Breast epithelium (tissue), 4 donors: ENCODE measurements at regions not wholly inside any gene's neighbourhood (a gene's known extent, or its start where the extent isn't known, plus 50 kb on each side); places are given as distances from the start of the nearest gene placed in this dataset.
"Not testable (repeated sequence)": the region's sequence is repeated elsewhere in the genome, so short reads cannot be mapped to it uniquely, and the experiment has no call there.

Experiments
- DNase-seq, 2 donors: peaks; one replicate each; pipeline ENCODE4 v3.0.0-alpha.2; 2019; ENCODE audit warnings: low spot score in 2 of 2
- H3K27ac ChIP-seq, 2 donors: fragments of 200-600 bp; sonication (generic) in 1 of 2; one replicate each; pipeline ENCODE4 v1.5.1; 2016 to 2019; ENCODE audit warnings: mild to moderate bottlenecking in 1 of 2
- H3K27me3 ChIP-seq, 2 donors: fragments of 200-600 bp; sonication (generic) in 1 of 2; one replicate each; pipeline versions ENCODE4 v1.5.1 to v1.6.0; 2017 to 2019; ENCODE audit warnings: control low read depth in 1 of 2, mild to moderate bottlenecking in 1 of 2
- H3K36me3 ChIP-seq: fragments of 200-600 bp; one replicate; pipeline ENCODE4 v1.5.1; 2019
- H3K4me1 ChIP-seq, 2 donors: fragments of 200-600 bp; sonication (generic); one replicate each; pipeline ENCODE4 v1.5.1; 2016 to 2019; ENCODE audit warnings: control low read depth in 1 of 2
- H3K4me3 ChIP-seq, 3 donors: fragments of 200-600 bp; sonication (generic); 1 replicate in 2 of 3; 2 replicates in 1 of 3; pipeline ENCODE4 v1.5.1; 2016 to 2019; ENCODE audit warnings: mild to moderate bottlenecking in 3 of 3, moderate library complexity in 2 of 3
- H3K9me3 ChIP-seq, 2 donors: fragments of 200-600 bp; sonication (generic) in 1 of 2; one replicate each; pipeline ENCODE4 v1.5.1; 2016 to 2019; ENCODE audit warnings: control low read depth in 1 of 2
- POLR2A ChIP-seq: fragments of 450-650 bp; IDR thresholded peaks from one replicate; pipeline ENCODE4 v1.6.1; 2016; ENCODE audit warnings: antibody characterized with exemption, mild to moderate bottlenecking, moderate library complexity
- POLR2AphosphoS5 ChIP-seq, 3 donors: sonication (generic); formaldehyde crosslinking; IDR thresholded peaks; one replicate each; pipeline ENCODE4 v1.6.1; 2017; ENCODE audit warnings: antibody characterized with exemption in 3 of 3
- intact Hi-C: fragments of 100-400 bp; cut with DNase I; formaldehyde crosslinking; loops from one replicate; pipeline ENCODE4 v1.15.1; 2023; ENCODE audit warnings: low total_unique reads
- TF ChIP-seq, protein P1 (sequence below), 3 donors: fragments of 450-650 bp; IDR thresholded peaks; one replicate each; pipeline ENCODE4 v1.5.1; 2016 to 2017; ENCODE audit warnings: antibody characterized with exemption in 3 of 3, mild to moderate bottlenecking in 3 of 3, moderate library complexity in 3 of 3

DNA sequence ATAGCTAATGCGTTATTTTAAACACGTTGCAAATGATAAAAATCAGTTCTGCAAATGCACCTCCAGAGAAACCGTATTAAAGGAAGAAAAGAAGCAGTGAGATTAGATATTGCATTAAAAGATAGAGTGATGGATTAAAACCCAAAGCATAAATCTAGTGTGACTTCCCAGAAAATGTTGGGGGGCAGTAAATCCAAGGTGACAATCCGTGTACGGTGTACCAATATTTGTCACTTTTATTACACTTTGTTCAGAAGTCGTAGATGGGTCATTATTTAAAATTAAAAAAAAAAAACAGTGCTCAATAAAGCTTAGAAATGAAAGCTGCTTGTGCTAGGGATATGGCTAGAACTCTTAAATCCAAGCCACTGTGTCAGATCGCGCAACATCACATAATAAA lies 106.4 kb downstream of the TMEM130 start:
- H3K27me3 ChIP-seq: peaks cover 0 to 17% of the 10 kb centered on the region in 2 donors
- DNase-seq: no peak
- no peak for TF ChIP-seq POLR2A
- no peak for TF ChIP-seq POLR2AphosphoS5 (IDR thresholded peaks at IDR 0.05)
- TF ChIP-seq, protein P1, sequence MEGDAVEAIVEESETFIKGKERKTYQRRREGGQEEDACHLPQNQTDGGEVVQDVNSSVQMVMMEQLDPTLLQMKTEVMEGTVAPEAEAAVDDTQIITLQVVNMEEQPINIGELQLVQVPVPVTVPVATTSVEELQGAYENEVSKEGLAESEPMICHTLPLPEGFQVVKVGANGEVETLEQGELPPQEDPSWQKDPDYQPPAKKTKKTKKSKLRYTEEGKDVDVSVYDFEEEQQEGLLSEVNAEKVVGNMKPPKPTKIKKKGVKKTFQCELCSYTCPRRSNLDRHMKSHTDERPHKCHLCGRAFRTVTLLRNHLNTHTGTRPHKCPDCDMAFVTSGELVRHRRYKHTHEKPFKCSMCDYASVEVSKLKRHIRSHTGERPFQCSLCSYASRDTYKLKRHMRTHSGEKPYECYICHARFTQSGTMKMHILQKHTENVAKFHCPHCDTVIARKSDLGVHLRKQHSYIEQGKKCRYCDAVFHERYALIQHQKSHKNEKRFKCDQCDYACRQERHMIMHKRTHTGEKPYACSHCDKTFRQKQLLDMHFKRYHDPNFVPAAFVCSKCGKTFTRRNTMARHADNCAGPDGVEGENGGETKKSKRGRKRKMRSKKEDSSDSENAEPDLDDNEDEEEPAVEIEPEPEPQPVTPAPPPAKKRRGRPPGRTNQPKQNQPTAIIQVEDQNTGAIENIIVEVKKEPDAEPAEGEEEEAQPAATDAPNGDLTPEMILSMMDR (IDR thresholded peaks at IDR 0.05): no peak
- no peaks in the 10 kb centered on the region for H3K9me3 ChIP-seq
- H3K36me3 ChIP-seq: no peaks in the 10 kb centered on the region
- no peak overlapping the region for H3K27ac ChIP-seq
- H3K4me1 ChIP-seq: no peaks in the 10 kb centered on the region
- H3K4me3 ChIP-seq: no peak overlapping the region
- intact Hi-C loops: no loop called here

DNA sequence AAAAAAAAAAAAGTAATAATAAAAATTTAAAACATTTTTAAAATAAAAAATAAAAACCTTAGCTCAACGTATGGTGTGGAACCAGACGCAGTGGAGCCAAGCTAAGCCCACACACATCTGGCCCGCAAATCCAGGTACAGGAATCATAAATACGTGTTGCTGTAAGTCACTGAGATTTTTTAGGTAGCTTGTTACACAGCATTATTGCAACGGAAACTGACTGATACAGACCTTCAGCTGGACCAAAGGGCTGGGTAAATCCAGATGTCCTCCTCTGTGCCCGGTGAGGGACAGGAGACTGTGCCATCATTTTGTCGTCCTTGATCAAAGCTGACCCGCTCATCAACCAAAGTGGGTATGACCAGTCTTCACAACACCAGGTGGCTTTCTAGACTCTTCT lies 104.9 kb downstream of the TMEM130 start:
- Histone ChIP-seq H3K9me3 (no peaks in the 10 kb centered on the region), H3K36me3 (no peaks in the 10 kb centered on the region), H3K27me3 (peaks cover 0 to 17% of the 10 kb centered on the region in 2 donors), H3K4me1 (no peaks in the 10 kb centered on the region), H3K4me3 (no peak overlapping the region), H3K27ac (no peak overlapping the region)
- intact Hi-C loops: no loop called here
- TF ChIP-seq POLR2AphosphoS5 (IDR thresholded peaks at IDR 0.05) (no peak), POLR2A (no peak)
- TF ChIP-seq, protein P1 (IDR thresholded peaks at IDR 0.05): no peak
- no peak for DNase-seq

DNA sequence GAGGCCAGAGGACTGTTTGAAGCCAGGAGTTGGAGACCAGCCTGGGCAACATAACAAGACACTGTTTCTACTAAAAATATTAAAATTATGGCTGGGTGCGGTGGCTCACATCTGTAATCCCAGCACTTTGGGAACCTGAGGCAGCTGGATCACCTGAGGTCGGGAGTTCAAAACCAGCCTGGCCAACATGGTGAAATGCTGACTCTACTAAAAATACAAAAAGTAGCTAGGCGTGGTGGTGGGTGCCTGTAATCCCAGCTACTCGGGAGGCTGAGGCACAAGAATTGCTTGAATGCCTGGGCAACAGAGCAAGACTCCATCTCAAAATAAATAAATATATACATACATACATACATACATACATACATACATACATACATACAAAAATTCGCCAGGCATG lies 99.7 kb downstream of the TMEM130 start:
- H3K27ac ChIP-seq, H3K4me1 ChIP-seq, H3K27me3 ChIP-seq, intact Hi-C loops, H3K4me3 ChIP-seq, DNase-seq, H3K9me3 ChIP-seq, H3K36me3 ChIP-seq: not testable (repeated sequence)

DNA sequence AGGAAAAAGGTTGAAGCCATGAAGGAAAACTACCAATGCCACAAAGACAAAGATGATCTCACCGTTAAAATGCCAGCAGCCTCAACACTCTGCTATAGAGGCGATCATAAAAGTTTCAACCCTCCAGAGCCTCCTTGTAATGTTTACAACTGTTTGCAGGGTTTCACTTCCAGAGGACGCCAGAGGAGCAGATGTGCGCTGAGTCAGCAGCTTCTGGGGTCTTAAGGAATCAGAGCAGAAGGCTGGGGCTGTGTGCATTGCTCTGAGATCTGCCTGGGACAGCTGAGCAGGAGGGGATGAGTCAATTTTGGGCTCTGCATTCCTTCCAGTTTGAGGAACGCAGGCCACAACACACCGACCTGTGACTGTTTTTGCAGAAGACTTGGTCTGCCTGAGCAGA lies 98.3 kb downstream of the TMEM130 start:
- TF ChIP-seq, protein P1 (IDR thresholded peaks at IDR 0.05): no peak
- TF ChIP-seq POLR2A: no peak
- TF ChIP-seq POLR2AphosphoS5 (IDR thresholded peaks at IDR 0.05): no peak
- no peak overlapping the region for H3K4me3 ChIP-seq
- no peak for DNase-seq
- no peaks in the 10 kb centered on the region for H3K27me3 ChIP-seq
- no peak overlapping the region for H3K27ac ChIP-seq
- H3K9me3 ChIP-seq: no peaks in the 10 kb centered on the region
- no peaks in the 10 kb centered on the region for H3K36me3 ChIP-seq
- no peaks in the 10 kb centered on the region for H3K4me1 ChIP-seq
- intact Hi-C loops: no loop called here

DNA sequence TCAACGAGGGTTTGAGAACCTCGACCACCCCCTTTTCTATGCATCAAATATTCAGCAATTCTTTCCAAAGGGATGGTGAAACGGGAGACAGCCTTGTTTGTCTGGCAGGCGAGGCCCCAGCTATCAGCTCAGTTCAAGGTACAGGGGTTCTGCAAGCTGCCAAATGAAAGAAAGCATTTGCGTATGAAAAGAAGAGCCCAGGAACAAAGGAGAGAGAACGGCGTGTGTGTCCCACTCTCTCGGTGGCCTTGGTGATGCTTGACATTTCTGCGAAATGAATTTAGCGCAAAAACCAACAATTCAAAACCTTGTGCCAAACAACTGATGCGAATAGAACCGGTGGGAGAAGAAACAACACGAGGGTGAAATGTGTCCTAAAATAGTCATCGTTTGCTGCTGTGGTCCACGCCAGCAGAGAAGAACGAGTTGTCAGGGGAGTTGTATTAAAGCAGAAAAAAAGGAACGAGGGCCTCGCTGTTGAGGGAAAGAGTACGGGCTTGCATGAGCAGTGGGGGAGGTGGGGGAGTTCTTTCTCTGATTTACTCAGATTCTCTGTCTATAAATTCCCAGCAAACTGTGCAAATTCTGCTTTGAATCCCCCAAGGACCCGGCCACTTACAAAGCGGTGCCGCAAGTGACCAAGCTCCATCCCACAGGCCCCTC lies 97.7 kb downstream of the TMEM130 start:
- TF ChIP-seq POLR2AphosphoS5 (IDR thresholded peaks at IDR 0.05) (no peak), POLR2A (no peak)
- TF ChIP-seq, protein P1 (IDR thresholded peaks at IDR 0.05): no peak
- H3K27ac ChIP-seq: no peak overlapping the region
- H3K4me1 ChIP-seq: no peaks in the 10 kb centered on the region
- H3K4me3 ChIP-seq: no peak overlapping the region
- no peaks in the 10 kb centered on the region for H3K27me3 ChIP-seq
- H3K9me3 ChIP-seq: no peaks in the 10 kb centered on the region
- DNase-seq: no peak
- no peaks in the 10 kb centered on the region for H3K36me3 ChIP-seq
- intact Hi-C loops: no loop called here

DNA sequence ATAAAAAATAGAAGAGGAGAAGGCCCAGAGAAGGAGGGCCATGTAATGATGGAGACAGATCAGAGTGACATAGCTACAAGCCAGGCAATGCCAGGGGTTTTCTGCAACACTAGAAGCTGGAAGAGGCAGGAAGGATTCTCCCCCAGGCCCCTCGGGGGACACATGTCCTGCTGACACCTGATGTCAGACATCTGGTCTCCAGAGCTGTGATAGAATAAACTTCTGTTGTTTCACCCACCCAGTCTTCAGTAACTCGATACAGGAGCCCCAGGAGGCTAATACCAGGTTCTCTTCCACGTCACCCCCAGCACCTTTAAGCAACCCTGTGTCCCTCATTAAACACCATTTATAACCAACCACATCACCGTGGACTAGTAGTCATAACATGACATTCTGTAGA lies 94.9 kb downstream of the TMEM130 start:
- TF ChIP-seq, protein P1 (IDR thresholded peaks at IDR 0.05): no peak
- TF ChIP-seq POLR2AphosphoS5 (IDR thresholded peaks at IDR 0.05): no peak
- no peak for TF ChIP-seq POLR2A
- H3K27ac ChIP-seq: no peak overlapping the region
- H3K4me1 ChIP-seq: no peaks in the 10 kb centered on the region
- intact Hi-C loops: no loop called here
- DNase-seq: no peak
- no peaks in the 10 kb centered on the region for H3K27me3 ChIP-seq
- H3K9me3 ChIP-seq: no peaks in the 10 kb centered on the region
- H3K4me3 ChIP-seq: no peak overlapping the region
- H3K36me3 ChIP-seq: no peaks in the 10 kb centered on the region
